ENCODE measurements at regions not wholly inside any gene's neighbourhood (a gene's known extent, or its start where the extent isn't known, plus 50 kb on each side); places are given as distances from the start of the nearest gene placed in this dataset.

- DNase-seq (ENCODE audit: low spot score in 2 of 2): no peak
- TF ChIP-seq, protein P1, sequence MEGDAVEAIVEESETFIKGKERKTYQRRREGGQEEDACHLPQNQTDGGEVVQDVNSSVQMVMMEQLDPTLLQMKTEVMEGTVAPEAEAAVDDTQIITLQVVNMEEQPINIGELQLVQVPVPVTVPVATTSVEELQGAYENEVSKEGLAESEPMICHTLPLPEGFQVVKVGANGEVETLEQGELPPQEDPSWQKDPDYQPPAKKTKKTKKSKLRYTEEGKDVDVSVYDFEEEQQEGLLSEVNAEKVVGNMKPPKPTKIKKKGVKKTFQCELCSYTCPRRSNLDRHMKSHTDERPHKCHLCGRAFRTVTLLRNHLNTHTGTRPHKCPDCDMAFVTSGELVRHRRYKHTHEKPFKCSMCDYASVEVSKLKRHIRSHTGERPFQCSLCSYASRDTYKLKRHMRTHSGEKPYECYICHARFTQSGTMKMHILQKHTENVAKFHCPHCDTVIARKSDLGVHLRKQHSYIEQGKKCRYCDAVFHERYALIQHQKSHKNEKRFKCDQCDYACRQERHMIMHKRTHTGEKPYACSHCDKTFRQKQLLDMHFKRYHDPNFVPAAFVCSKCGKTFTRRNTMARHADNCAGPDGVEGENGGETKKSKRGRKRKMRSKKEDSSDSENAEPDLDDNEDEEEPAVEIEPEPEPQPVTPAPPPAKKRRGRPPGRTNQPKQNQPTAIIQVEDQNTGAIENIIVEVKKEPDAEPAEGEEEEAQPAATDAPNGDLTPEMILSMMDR (IDR thresholded peaks at IDR 0.05): no peak
- no peak for TF ChIP-seq POLR2A (IDR thresholded peaks at IDR 0.05)
- intact Hi-C loops (cut with DNase I; ENCODE audit: low total_unique reads): no loop called here
- 78 to 79% methylated on average over 23 of the region's 23 CpGs for WGBS, 2 donors
- H3K4me3 ChIP-seq (ENCODE audit: low read depth, poor library complexity, severe bottlenecking): no peak overlapping the region
Observed at GRCh38 chr9:78857373-78858225, 560.7 kb downstream of the PSAT1 start.

DNA sequence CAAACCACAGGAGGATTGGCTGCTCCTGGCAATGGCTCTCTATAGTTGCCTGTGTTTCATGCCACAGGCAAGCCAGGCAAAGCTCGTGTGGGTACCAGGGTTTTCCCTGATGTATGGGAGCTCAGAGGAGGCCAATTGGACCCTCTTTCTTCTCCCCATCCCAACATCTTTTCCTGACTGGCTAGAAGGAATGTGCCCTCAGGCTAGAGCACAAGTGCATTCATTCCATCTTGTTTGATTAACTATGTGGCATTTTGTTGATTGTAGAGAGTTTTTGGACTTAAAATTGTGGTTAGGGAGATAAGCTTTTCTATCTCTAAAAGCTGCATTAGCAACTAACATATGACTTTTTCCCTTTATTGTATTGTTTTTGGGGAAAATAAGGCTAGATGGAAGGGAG lies 561.3 kb downstream of the PSAT1 start:
- no peak for TF ChIP-seq POLR2A (IDR thresholded peaks at IDR 0.05)
- TF ChIP-seq, protein P1 (IDR thresholded peaks at IDR 0.05): no peak
- intact Hi-C loops (cut with DNase I; ENCODE audit: low total_unique reads): no loop called here
- DNase-seq (ENCODE audit: low spot score in 2 of 2): no peak
- no peak overlapping the region for H3K4me3 ChIP-seq (ENCODE audit: low read depth, poor library complexity, severe bottlenecking)
- WGBS, 2 donors: 54 to 61% methylated on average over 1 of the region's 1 CpG

- intact Hi-C loops (cut with DNase I; ENCODE audit: low total_unique reads): no loop called here
- DNase-seq (ENCODE audit: low spot score in 2 of 2): no peak
- TF ChIP-seq, protein P1 (IDR thresholded peaks at IDR 0.05): no peak
- no peak for TF ChIP-seq POLR2A (IDR thresholded peaks at IDR 0.05)
- no peak overlapping the region for H3K4me3 ChIP-seq (ENCODE audit: low read depth, poor library complexity, severe bottlenecking)
Observed at GRCh38 chr9:78860801-78861475, 564.0 kb downstream of the PSAT1 start.

GRCh38 chr9:78863531-78863930 lies 566.6 kb downstream of the PSAT1 start:
- TF ChIP-seq, protein P1 (IDR thresholded peaks at IDR 0.05): no peak
- TF ChIP-seq POLR2A (IDR thresholded peaks at IDR 0.05): no peak
- no peak for DNase-seq (ENCODE audit: low spot score in 2 of 2)
- intact Hi-C loops (cut with DNase I; ENCODE audit: low total_unique reads): no loop called here
- WGBS, 2 donors: 42 to 72% methylated on average over 4 of the region's 4 CpGs
- H3K4me3 ChIP-seq (ENCODE audit: low read depth, poor library complexity, severe bottlenecking): no peak overlapping the region

- intact Hi-C loops (cut with DNase I; ENCODE audit: low total_unique reads): no loop called here
- WGBS, 2 donors: 83 to 90% methylated on average over 2 of the region's 2 CpGs
- TF ChIP-seq POLR2A (IDR thresholded peaks at IDR 0.05): no peak
- TF ChIP-seq, protein P1 (IDR thresholded peaks at IDR 0.05): no peak
Observed at GRCh38 chr9:78865737-78866136, 568.8 kb downstream of the PSAT1 start.

More at GRCh38 chr9:78865737-78866136, 568.8 kb downstream of the PSAT1 start:
- DNase-seq (ENCODE audit: low spot score in 2 of 2): no peak
- H3K4me3 ChIP-seq (ENCODE audit: low read depth, poor library complexity, severe bottlenecking): no peak overlapping the region
